ENCODE measurements at regions not wholly inside any gene's neighbourhood (a gene's known extent, or its start where the extent isn't known, plus 50 kb on each side); places are given as distances from the start of the nearest gene placed in this dataset.

- Histone ChIP-seq H2BK5ac (ENCODE audit: insufficient read length, low read length) (no peak overlapping the region), H3K9me3 (ENCODE audit: control insufficient read depth, low read depth, low read length) (no peaks in the 10 kb centered on the region), H2AFZ (ENCODE audit: low read length) (no peak overlapping the region), H2AK5ac (ENCODE audit: insufficient read length, low read length) (no peak overlapping the region), H3T11ph (ENCODE audit: low read length) (no peak overlapping the region), H3K9ac (ENCODE audit: extremely low read depth, insufficient read length, low read length) (no peak overlapping the region), H4K8ac (replicated peaks; ENCODE audit: insufficient read length, low read depth, low read length) (no peak overlapping the region), H3K18ac (ENCODE audit: insufficient read length, low read depth, low read length) (no peak overlapping the region), H4K20me1 (ENCODE audit: control insufficient read depth, insufficient read depth, insufficient read length) (no peaks in the 10 kb centered on the region), H3K56ac (ENCODE audit: insufficient read length, low read depth, low read length) (no peak overlapping the region), H3K79me2 (ENCODE audit: insufficient read depth, low read length) (peaks cover 2% of the 10 kb centered on the region; the same call in 1 of the 2 replicates), H3K23me2 (ENCODE audit: insufficient read length, low read depth, low read length, poor library complexity, severe bottlenecking) (no peaks in the 10 kb centered on the region), H3K23ac (ENCODE audit: insufficient read length, low read depth, low read length) (no peak overlapping the region), H2BK15ac (ENCODE audit: low read depth, low read length) (no peak overlapping the region), H2BK20ac (ENCODE audit: low read depth, low read length, poor library complexity, severe bottlenecking) (no peak overlapping the region), H3K79me1 (ENCODE audit: insufficient read depth, low read depth, low read length, poor library complexity, severe bottlenecking) (no peaks in the 10 kb centered on the region), H3K27ac (ENCODE audit: insufficient read length, low read depth, low read length) (no peak overlapping the region), H4K5ac (ENCODE audit: insufficient read length, low read depth, low read length) (no peak overlapping the region), H4K91ac (ENCODE audit: insufficient read length, low read depth, low read length) (no peak overlapping the region), H3K4me2 (ENCODE audit: insufficient read depth, insufficient read length, low read length) (no peak overlapping the region), H3K27me3 (ENCODE audit: insufficient read depth, low read length) (no peaks in the 10 kb centered on the region), H3K4me1 (ENCODE audit: insufficient read depth, low read length) (no peaks in the 10 kb centered on the region), H2BK120ac (ENCODE audit: low read depth, low read length, poor library complexity, severe bottlenecking) (no peak overlapping the region), H3K14ac (ENCODE audit: insufficient read depth, low read length) (no peak overlapping the region), H2BK12ac (ENCODE audit: insufficient read length, low read depth, low read length) (no peak overlapping the region), H3K4ac (ENCODE audit: low read depth, low read length) (no peak overlapping the region)
- Mint-ChIP-seq H3K27me3 (ENCODE audit: low read depth) (no peaks in the 10 kb centered on the region), H3K27ac (no peak overlapping the region), H3K9me3 (no peaks in the 10 kb centered on the region), H3K4me1 (no peaks in the 10 kb centered on the region), H3K36me3 (ENCODE audit: insufficient read depth in 1 of 3, low read depth in 3 of 3) (no peaks in the 10 kb centered on the region), H3K4me3 (no peak overlapping the region)
- no peak for DNase-seq
- no CpG with 5 or more reads among the region's 5 CpGs for WGBS (ENCODE audit: extremely low coverage, insufficient read length, low lambda C conversion rate)
- no peak for TF ChIP-seq CTCF (conservative IDR thresholded peaks at IDR 0.05)
Observed at GRCh38 chr2:226300196-226300886, 499.3 kb downstream of the IRS1 start.

Measured in H9 (cell line).